ENCODE measurements at regions not wholly inside any gene's neighbourhood (a gene's known extent, or its start where the extent isn't known, plus 50 kb on each side); places are given as distances from the start of the nearest gene placed in this dataset.

DNA sequence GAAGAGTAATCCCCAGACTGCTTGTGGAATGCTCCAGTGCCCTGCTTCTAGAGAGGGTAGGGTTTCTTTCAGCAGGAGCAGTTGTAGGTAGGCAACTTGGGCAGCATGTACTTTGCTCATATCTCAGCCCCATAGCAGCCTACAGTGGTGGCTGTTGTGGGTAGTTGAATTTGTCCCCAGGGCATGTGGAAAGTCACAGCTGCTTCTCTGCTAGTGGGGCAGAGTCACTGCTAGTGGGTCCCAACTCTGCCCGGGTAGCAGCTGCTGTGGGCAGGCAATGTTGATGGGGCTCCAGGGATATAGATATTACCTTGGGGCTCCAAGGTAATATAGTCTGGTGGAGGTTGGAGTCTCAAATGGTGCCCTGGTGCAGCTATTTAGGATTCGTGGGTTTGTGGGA is 174.5 kb downstream of the OTOL1 start (continued):
- TF ChIP-seq, protein P1, sequence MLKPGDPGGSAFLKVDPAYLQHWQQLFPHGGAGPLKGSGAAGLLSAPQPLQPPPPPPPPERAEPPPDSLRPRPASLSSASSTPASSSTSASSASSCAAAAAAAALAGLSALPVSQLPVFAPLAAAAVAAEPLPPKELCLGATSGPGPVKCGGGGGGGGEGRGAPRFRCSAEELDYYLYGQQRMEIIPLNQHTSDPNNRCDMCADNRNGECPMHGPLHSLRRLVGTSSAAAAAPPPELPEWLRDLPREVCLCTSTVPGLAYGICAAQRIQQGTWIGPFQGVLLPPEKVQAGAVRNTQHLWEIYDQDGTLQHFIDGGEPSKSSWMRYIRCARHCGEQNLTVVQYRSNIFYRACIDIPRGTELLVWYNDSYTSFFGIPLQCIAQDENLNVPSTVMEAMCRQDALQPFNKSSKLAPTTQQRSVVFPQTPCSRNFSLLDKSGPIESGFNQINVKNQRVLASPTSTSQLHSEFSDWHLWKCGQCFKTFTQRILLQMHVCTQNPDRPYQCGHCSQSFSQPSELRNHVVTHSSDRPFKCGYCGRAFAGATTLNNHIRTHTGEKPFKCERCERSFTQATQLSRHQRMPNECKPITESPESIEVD (tag by site-specific recombination; IDR thresholded peaks at IDR 0.05): no peak
- TF ChIP-seq ZBTB48 (tag by site-specific recombination; IDR thresholded peaks at IDR 0.05): no peak
- TF ChIP-seq, protein P2, sequence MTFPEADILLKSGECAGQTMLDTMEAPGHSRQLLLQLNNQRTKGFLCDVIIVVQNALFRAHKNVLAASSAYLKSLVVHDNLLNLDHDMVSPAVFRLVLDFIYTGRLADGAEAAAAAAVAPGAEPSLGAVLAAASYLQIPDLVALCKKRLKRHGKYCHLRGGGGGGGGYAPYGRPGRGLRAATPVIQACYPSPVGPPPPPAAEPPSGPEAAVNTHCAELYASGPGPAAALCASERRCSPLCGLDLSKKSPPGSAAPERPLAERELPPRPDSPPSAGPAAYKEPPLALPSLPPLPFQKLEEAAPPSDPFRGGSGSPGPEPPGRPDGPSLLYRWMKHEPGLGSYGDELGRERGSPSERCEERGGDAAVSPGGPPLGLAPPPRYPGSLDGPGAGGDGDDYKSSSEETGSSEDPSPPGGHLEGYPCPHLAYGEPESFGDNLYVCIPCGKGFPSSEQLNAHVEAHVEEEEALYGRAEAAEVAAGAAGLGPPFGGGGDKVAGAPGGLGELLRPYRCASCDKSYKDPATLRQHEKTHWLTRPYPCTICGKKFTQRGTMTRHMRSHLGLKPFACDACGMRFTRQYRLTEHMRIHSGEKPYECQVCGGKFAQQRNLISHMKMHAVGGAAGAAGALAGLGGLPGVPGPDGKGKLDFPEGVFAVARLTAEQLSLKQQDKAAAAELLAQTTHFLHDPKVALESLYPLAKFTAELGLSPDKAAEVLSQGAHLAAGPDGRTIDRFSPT (tag by site-specific recombination; IDR thresholded peaks at IDR 0.05): no peak
- TF ChIP-seq ZNF112 (tag by site-specific recombination; IDR thresholded peaks at IDR 0.05): no peak
- no peak for TF ChIP-seq ZBTB1 (tag by site-specific recombination; IDR thresholded peaks at IDR 0.05)
- TF ChIP-seq, protein P3, sequence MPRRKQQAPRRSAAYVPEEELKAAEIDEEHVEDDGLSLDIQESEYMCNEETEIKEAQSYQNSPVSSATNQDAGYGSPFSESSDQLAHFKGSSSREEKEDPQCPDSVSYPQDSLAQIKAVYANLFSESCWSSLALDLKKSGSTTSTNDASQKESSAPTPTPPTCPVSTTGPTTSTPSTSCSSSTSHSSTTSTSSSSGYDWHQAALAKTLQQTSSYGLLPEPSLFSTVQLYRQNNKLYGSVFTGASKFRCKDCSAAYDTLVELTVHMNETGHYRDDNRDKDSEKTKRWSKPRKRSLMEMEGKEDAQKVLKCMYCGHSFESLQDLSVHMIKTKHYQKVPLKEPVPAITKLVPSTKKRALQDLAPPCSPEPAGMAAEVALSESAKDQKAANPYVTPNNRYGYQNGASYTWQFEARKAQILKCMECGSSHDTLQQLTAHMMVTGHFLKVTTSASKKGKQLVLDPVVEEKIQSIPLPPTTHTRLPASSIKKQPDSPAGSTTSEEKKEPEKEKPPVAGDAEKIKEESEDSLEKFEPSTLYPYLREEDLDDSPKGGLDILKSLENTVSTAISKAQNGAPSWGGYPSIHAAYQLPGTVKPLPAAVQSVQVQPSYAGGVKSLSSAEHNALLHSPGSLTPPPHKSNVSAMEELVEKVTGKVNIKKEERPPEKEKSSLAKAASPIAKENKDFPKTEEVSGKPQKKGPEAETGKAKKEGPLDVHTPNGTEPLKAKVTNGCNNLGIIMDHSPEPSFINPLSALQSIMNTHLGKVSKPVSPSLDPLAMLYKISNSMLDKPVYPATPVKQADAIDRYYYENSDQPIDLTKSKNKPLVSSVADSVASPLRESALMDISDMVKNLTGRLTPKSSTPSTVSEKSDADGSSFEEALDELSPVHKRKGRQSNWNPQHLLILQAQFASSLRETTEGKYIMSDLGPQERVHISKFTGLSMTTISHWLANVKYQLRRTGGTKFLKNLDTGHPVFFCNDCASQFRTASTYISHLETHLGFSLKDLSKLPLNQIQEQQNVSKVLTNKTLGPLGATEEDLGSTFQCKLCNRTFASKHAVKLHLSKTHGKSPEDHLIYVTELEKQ (tag by site-specific recombination; IDR thresholded peaks at IDR 0.05; ENCODE audit: borderline replicate concordance): no peak

DNA sequence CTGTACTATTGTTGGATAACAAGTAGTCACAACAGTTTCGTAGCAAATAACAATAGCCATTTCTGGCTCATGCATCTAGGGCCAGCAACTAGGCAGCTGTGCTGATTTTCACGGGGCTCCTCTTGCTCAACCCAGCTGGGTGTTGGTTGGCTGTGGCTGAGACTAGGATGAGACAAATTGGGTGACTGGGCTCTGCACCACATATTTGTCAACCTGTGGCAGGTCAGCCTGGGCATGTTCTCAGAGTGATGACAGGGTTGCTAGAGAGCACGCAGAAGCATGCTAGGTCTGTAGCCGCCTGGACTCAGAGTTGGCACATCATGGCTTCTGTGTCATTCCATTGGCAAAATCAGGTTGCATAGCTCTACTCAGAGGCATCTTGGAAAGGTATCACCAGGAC is 175.9 kb downstream of the OTOL1 start:
- no peak overlapping the region for H3K27ac ChIP-seq (ENCODE audit: extremely low read depth, low read depth, low read length)
- no peaks in the 10 kb centered on the region for H3K9me3 ChIP-seq (ENCODE audit: control insufficient read depth, insufficient read depth, low read depth, low read length)
- H3K4me1 ChIP-seq (ENCODE audit: control insufficient read depth, insufficient read depth, low read length): no peaks in the 10 kb centered on the region
- no peak overlapping the region for H3K4me3 ChIP-seq (ENCODE audit: low read depth, low read length)
- no peaks in the 10 kb centered on the region for H3K36me3 ChIP-seq (ENCODE audit: control insufficient read depth in 2 of 2, insufficient read depth in 1 of 2, low read length in 2 of 2)
- TF ChIP-seq ZFP37 (tag by site-specific recombination; IDR thresholded peaks at IDR 0.05): no peak
- TF ChIP-seq ZBTB17 (tag by site-specific recombination; IDR thresholded peaks at IDR 0.05): no peak
- no peak for TF ChIP-seq ZNF16 (tag by site-specific recombination; IDR thresholded peaks at IDR 0.05; ENCODE audit: low read depth)
- no peak for TF ChIP-seq SP3 (tag by site-specific recombination; IDR thresholded peaks at IDR 0.05)
- TF ChIP-seq ZNF610 (tag by site-specific recombination; IDR thresholded peaks at IDR 0.05; ENCODE audit: borderline replicate concordance): no peak
- TF ChIP-seq ZFHX2 (tag by site-specific recombination; conservative IDR thresholded peaks at IDR 0.05): no peak
- ChIA-PET CTCF (no interaction called here), POLR2A (no interaction called here)

DNA sequence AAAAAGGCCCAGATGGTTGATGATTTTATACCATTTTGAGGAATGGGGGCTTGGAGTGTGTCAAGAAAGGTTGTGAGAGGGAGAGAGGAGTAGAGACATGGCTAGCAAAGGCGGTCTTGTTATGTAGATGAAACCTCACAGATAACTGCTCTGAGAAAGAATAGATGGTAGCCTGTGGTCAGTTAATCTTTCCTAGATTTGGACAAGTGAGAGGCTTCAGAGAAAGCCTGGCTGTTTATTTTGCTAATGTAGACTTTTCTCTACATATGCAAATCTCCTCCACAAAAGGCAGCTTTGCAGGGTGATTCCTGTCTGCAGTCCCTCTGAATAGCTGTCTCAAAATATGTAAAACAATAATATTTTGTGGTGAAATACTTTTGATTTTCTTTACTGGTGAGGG is 177.3 kb downstream of the OTOL1 start:
- H3K36me3 ChIP-seq (ENCODE audit: control insufficient read depth in 2 of 2, insufficient read depth in 1 of 2, low read length in 2 of 2): no peaks in the 10 kb centered on the region
- no peak for TF ChIP-seq ZNF837 (tag by site-specific recombination; IDR thresholded peaks at IDR 0.05)
- TF ChIP-seq ZNF558 (tag by site-specific recombination; IDR thresholded peaks at IDR 0.05): no peak
- no peak overlapping the region for H3K27ac ChIP-seq (ENCODE audit: extremely low read depth, low read depth, low read length)

DNA sequence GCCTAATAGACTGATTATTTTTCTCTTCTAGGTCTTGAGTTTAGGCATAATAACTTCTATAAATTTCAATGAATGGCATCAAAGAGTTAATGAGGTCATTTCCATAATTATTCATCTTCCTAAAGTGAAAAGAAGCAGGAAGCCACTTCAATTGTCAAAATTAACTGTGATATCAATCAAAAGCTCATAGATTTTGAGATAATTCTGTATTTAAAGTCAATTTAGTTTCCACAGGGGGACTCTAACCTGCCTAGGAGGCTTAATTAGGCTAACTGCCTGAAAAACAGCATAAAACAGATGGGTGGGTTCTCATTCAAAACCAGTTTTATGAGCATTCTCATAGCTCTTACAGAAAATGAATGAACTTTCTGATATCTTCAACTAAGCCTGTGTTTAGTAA is 177.8 kb downstream of the OTOL1 start:
- POLR2A ChIA-PET: no interaction called here
- no peak overlapping the region for H3K27ac ChIP-seq (ENCODE audit: extremely low read depth, low read depth, low read length)
- TF ChIP-seq ZNF654 (tag by site-specific recombination; IDR thresholded peaks at IDR 0.05; ENCODE audit: low read depth) (no peak), ZBTB7A (tag by site-specific recombination; IDR thresholded peaks at IDR 0.05; ENCODE audit: low read depth) (no peak), KLF1 (tag by site-specific recombination; IDR thresholded peaks at IDR 0.05) (no peak), ZSCAN16 (tag by site-specific recombination; IDR thresholded peaks at IDR 0.05) (no peak), ZFP41 (tag by site-specific recombination; IDR thresholded peaks at IDR 0.05; ENCODE audit: borderline replicate concordance) (no peak), YY2 (tag by site-specific recombination; IDR thresholded peaks at IDR 0.05) (no peak), ZNF473 (tag by site-specific recombination; IDR thresholded peaks at IDR 0.05) (no peak), ZNF623 (tag by site-specific recombination; IDR thresholded peaks at IDR 0.05) (no peak), FEZF1 (tag by site-specific recombination; IDR thresholded peaks at IDR 0.05) (no peak), ZNF394 (tag by site-specific recombination; IDR thresholded peaks at IDR 0.05; ENCODE audit: borderline replicate concordance) (no peak), ZNF184 (tag by site-specific recombination; IDR thresholded peaks at IDR 0.05) (no peak), ZNF2 (tag by site-specific recombination; IDR thresholded peaks at IDR 0.05) (no peak), GLIS1 (tag by site-specific recombination; IDR thresholded peaks at IDR 0.05) (no peak)

More for the DNA sequence above, 177.3 kb downstream of the OTOL1 start:
- Histone ChIP-seq H3K4me3 (ENCODE audit: low read depth, low read length) (no peak overlapping the region), H3K4me1 (ENCODE audit: control insufficient read depth, insufficient read depth, low read length) (no peaks in the 10 kb centered on the region), H3K9me3 (ENCODE audit: control insufficient read depth, insufficient read depth, low read depth, low read length) (no peaks in the 10 kb centered on the region)
- POLR2A ChIA-PET: no interaction called here
- CTCF ChIA-PET: no interaction called here

More for the DNA sequence above, 177.8 kb downstream of the OTOL1 start:
- Histone ChIP-seq H3K9me3 (ENCODE audit: control insufficient read depth, insufficient read depth, low read depth, low read length) (no peaks in the 10 kb centered on the region), H3K4me1 (ENCODE audit: control insufficient read depth, insufficient read depth, low read length) (no peaks in the 10 kb centered on the region), H3K36me3 (ENCODE audit: control insufficient read depth in 2 of 2, insufficient read depth in 1 of 2, low read length in 2 of 2) (no peaks in the 10 kb centered on the region), H3K4me3 (ENCODE audit: low read depth, low read length) (no peak overlapping the region)
- CTCF ChIA-PET: no interaction called here
